H1 (cell line): ENCODE measurements at regions not wholly inside any gene's neighbourhood (a gene's known extent, or its start where the extent isn't known, plus 50 kb on each side); places are given as distances from the start of the nearest gene placed in this dataset.

Experiments used
- CTCF ChIA-PET: fragments of 300-600 bp; sonication (Branson Sonifier 250); formaldehyde crosslinking; loops from one replicate; lab custom pipeline; 2021; ENCODE audit not compliant: partially characterized antibody; lab: Charles Lee
- POLR2A ChIA-PET: fragments of 300-600 bp; sonication (Branson Sonifier 250); formaldehyde crosslinking; loops from one replicate; lab custom pipeline; 2021; ENCODE audit warnings: inconsistent platforms; ENCODE audit not compliant: partially characterized antibody; lab: Charles Lee
- DNase-seq, 2 experiments: peaks; one replicate each; pipeline versions ENCODE4 v3.0.0 to v3.0.0-alpha.2; 2010 to 2022; ENCODE audit warnings: low spot score in 2 of 2, low read depth in 1 of 2, mixed read lengths in 1 of 2
- FAIRE-seq: peaks from 2 replicates; lab custom pipeline; 2011; peaks lifted over from hg19 to GRCh38; lab: Jason Lieb, UNC
- H2AFZ ChIP-seq: 2 replicates; pipeline ENCODE4 v1.8.1; 2012; ENCODE audit warnings: low read length, inconsistent platforms
- H2AK5ac ChIP-seq: 2 replicates; pipeline ENCODE4 v1.6.1; 2013; ENCODE audit warnings: low read depth, low read length
- H2BK120ac ChIP-seq: replicated peaks from 2 replicates; pipeline ENCODE3; 2013; ENCODE audit warnings: low read depth, low read length, inconsistent platforms
- H2BK12ac ChIP-seq: 2 replicates; pipeline ENCODE4 v1.6.1; 2013; ENCODE audit warnings: low read depth, low read length
- H2BK15ac ChIP-seq: 2 replicates; pipeline ENCODE4 v1.6.1; 2013; ENCODE audit warnings: low read length
- H2BK20ac ChIP-seq: 2 replicates; pipeline ENCODE4 v1.6.1; 2013; ENCODE audit warnings: low read length
- H2BK5ac ChIP-seq: 2 replicates; pipeline ENCODE4 v1.6.1; 2013; ENCODE audit warnings: low read depth, low read length
- H3K14ac ChIP-seq: 2 replicates; pipeline ENCODE4 v1.6.1; 2013; ENCODE audit warnings: inconsistent platforms; ENCODE audit not compliant: insufficient read length
- H3K18ac ChIP-seq: 2 replicates; pipeline ENCODE4 v1.6.1; 2013; ENCODE audit warnings: low read length; ENCODE audit errors: extremely low read depth
- H3K23ac ChIP-seq: 2 replicates; pipeline ENCODE4 v1.6.1; 2013; ENCODE audit warnings: inconsistent platforms; ENCODE audit not compliant: insufficient read length
- H3K23me2 ChIP-seq: 2 replicates; pipeline ENCODE4 v1.6.1; 2013; ENCODE audit warnings: low read depth, low read length
- H3K27ac ChIP-seq: 2 replicates; pipeline ENCODE4 v1.6.1; 2011; ENCODE audit warnings: low read depth, low read length, inconsistent platforms
- H3K27me3 ChIP-seq, 4 experiments: replicated peaks in 1 of 4; 1 replicate in 1 of 4; 2 replicates in 3 of 4; pipeline versions ENCODE4 v1.6.1 to v1.8.1; 2011 to 2013; ENCODE audit warnings: low read length in 3 of 4, mild to moderate bottlenecking in 3 of 4, inconsistent platforms in 2 of 4, mixed read lengths in 2 of 4, moderate library complexity in 1 of 4; ENCODE audit not compliant: control insufficient read depth in 3 of 4, insufficient read depth in 3 of 4; ENCODE audit errors: extremely low read depth in 1 of 4
- H3K36me3 ChIP-seq, 4 experiments: 2 replicates each; pipeline versions ENCODE4 v1.6.1 to v1.8.1; 2011 to 2013; ENCODE audit warnings: mild to moderate bottlenecking in 4 of 4, low read length in 3 of 4, moderate library complexity in 2 of 4, control low read depth in 1 of 4, inconsistent platforms in 1 of 4; ENCODE audit not compliant: insufficient read depth in 4 of 4, control insufficient read depth in 2 of 4
- H3K4ac ChIP-seq: replicated peaks from 2 replicates; pipeline ENCODE3; 2013; ENCODE audit warnings: low read length, low read depth, mixed read lengths, inconsistent platforms; ENCODE audit not compliant: insufficient read length
- H3K4me1 ChIP-seq, 4 experiments: replicated peaks in 1 of 4; 1 replicate in 1 of 4; 2 replicates in 3 of 4; pipeline versions ENCODE4 v1.6.1 to v1.8.1; 2011 to 2013; ENCODE audit warnings: low read length in 3 of 4, inconsistent platforms in 2 of 4, mixed read lengths in 1 of 4; ENCODE audit not compliant: insufficient read depth in 4 of 4, control insufficient read depth in 3 of 4
- H3K4me2 ChIP-seq, 2 experiments: 2 replicates each; pipeline versions ENCODE4 v1.6.1 to v1.8.1; 2011 to 2013; ENCODE audit warnings: low read depth in 2 of 2, low read length in 2 of 2, control low read depth in 1 of 2, inconsistent platforms in 1 of 2, mild to moderate bottlenecking in 1 of 2; ENCODE audit not compliant: insufficient read depth in 1 of 2
- H3K4me3 ChIP-seq, 4 experiments: fragments of 200-600, 300-600 bp in 1 of 4; sonication (generic), shearing (Covaris generic), sonication (Bioruptor Twin) in 1 of 4; 2 replicates each; pipeline versions ENCODE4 v1.5.1 to v1.8.1; 2011 to 2016; ENCODE audit warnings: low read length in 4 of 4, low read depth in 3 of 4, control low read depth in 2 of 4, inconsistent platforms in 2 of 4, mild to moderate bottlenecking in 2 of 4, mixed read lengths in 1 of 4, moderate library complexity in 1 of 4; ENCODE audit not compliant: insufficient read depth in 2 of 4; ENCODE audit errors: extremely low read depth in 1 of 4
- H3K56ac ChIP-seq: replicated peaks from 2 replicates; pipeline ENCODE3; 2013; ENCODE audit warnings: low read depth, mild to moderate bottlenecking, mixed read lengths, low read length, inconsistent platforms; ENCODE audit not compliant: insufficient read length
- H3K79me1 ChIP-seq: 2 replicates; pipeline ENCODE4 v1.6.1; 2013; ENCODE audit warnings: low read depth, low read length, control low read depth
- H3K79me2 ChIP-seq, 2 experiments: 2 replicates each; pipeline versions ENCODE4 v1.6.1 to v1.8.1; 2012 to 2013; ENCODE audit warnings: low read length in 2 of 2, mild to moderate bottlenecking in 2 of 2, inconsistent platforms in 1 of 2; ENCODE audit not compliant: insufficient read depth in 2 of 2, control insufficient read depth in 1 of 2
- H3K9ac ChIP-seq, 4 experiments: replicated peaks in 1 of 4; 1 replicate in 1 of 4; 2 replicates in 3 of 4; pipeline versions ENCODE4 v1.6.1 to v1.8.1; 2011 to 2013; ENCODE audit warnings: low read depth in 3 of 4, low read length in 3 of 4, control low read depth in 2 of 4, mild to moderate bottlenecking in 2 of 4, moderate library complexity in 2 of 4, inconsistent platforms in 1 of 4; ENCODE audit errors: extremely low read depth in 1 of 4
- H3K9me3 ChIP-seq, 2 experiments: 2 replicates each; pipeline versions ENCODE4 v1.6.1 to v1.8.1; 2012 to 2013; ENCODE audit warnings: mild to moderate bottlenecking in 2 of 2, moderate library complexity in 2 of 2, control low read depth in 1 of 2, inconsistent platforms in 1 of 2, low read depth in 1 of 2, low read length in 1 of 2, mixed read lengths in 1 of 2; ENCODE audit not compliant: insufficient read depth in 2 of 2
- H4K20me1 ChIP-seq, 2 experiments: replicated peaks in 1 of 2; 2 replicates each; pipeline versions ENCODE3 to v1.8.1; 2011 to 2013; ENCODE audit warnings: inconsistent platforms in 2 of 2, low read length in 2 of 2, mild to moderate bottlenecking in 1 of 2; ENCODE audit not compliant: insufficient read depth in 2 of 2, control insufficient read depth in 1 of 2
- H4K5ac ChIP-seq: 2 replicates; pipeline ENCODE4 v1.6.1; 2013; ENCODE audit warnings: low read length, low read depth, mixed read lengths, inconsistent platforms; ENCODE audit not compliant: insufficient read length
- H4K8ac ChIP-seq: 2 replicates; pipeline ENCODE4 v1.8.0; 2013; ENCODE audit warnings: mild to moderate bottlenecking, moderate library complexity, low read length, inconsistent platforms; ENCODE audit not compliant: insufficient read depth; ENCODE audit errors: extremely low read depth
- H4K91ac ChIP-seq: replicated peaks from 2 replicates; pipeline ENCODE3; 2013; ENCODE audit warnings: low read length, mixed read lengths, inconsistent platforms; ENCODE audit not compliant: insufficient read length
- CBX8 ChIP-seq: fragments of 300-800, 300-1000 bp; sonication (generic); IDR thresholded peaks from 2 replicates; pipeline ENCODE4 v1.7.1; 2016; ENCODE audit warnings: low read depth, low read length, borderline replicate concordance
- CEBPB ChIP-seq: IDR thresholded peaks from 2 replicates; pipeline ENCODE4 v1.6.1; 2012; ENCODE audit warnings: low read depth, low read length
- CHD2 ChIP-seq: IDR thresholded peaks from 2 replicates; pipeline ENCODE4 v1.6.1; 2012; ENCODE audit warnings: low read length, improper control_type of control experiment
- FOSL1 ChIP-seq: IDR thresholded peaks from 2 replicates; pipeline ENCODE4 v1.6.1; 2011; ENCODE audit warnings: mild to moderate bottlenecking, low read depth, low read length, moderate library complexity; ENCODE audit not compliant: insufficient read depth
- GABPA ChIP-seq: IDR thresholded peaks from 2 replicates; pipeline ENCODE4 v1.6.1; 2011; ENCODE audit warnings: mild to moderate bottlenecking, low read length, moderate library complexity, borderline replicate concordance; ENCODE audit not compliant: insufficient read depth
- JUN ChIP-seq: IDR thresholded peaks from 2 replicates; pipeline ENCODE4 v1.6.1; 2011; ENCODE audit warnings: low read depth, mild to moderate bottlenecking, improper control_type of control experiment, low read length
- KDM1A ChIP-seq: fragments of 200-600, 300-600 bp; sonication (generic); IDR thresholded peaks from 2 replicates; pipeline ENCODE4 v1.7.1; 2016; ENCODE audit warnings: mild to moderate bottlenecking, low read length, borderline replicate concordance
- KDM4A ChIP-seq: IDR thresholded peaks from one replicate; pipeline ENCODE4 v1.7.1; 2012; ENCODE audit warnings: low read depth, mild to moderate bottlenecking, moderate library complexity, low read length, inconsistent platforms; ENCODE audit not compliant: severe bottlenecking
- PHF8 ChIP-seq: fragments of 200-600 bp; sonication (generic); conservative IDR thresholded peaks from 2 replicates; pipeline ENCODE4 v1.7.1; 2012; ENCODE audit warnings: low read depth, mild to moderate bottlenecking, inconsistent platforms, low read length, moderate library complexity
- POLR2AphosphoS5 ChIP-seq: IDR thresholded peaks from 2 replicates; pipeline ENCODE4 v1.6.1; 2011; ENCODE audit warnings: low read depth, low read length
- RAD21 ChIP-seq, 2 experiments: IDR thresholded peaks in 1 of 2; conservative IDR thresholded peaks in 1 of 2; 2 replicates each; pipeline ENCODE4 v1.6.1; 2011; ENCODE audit warnings: low read depth in 2 of 2, low read length in 2 of 2, improper control_type of control experiment in 1 of 2, inconsistent platforms in 1 of 2, mild to moderate bottlenecking in 1 of 2, moderate library complexity in 1 of 2
- RFX5 ChIP-seq: IDR thresholded peaks from 2 replicates; pipeline ENCODE4 v1.6.1; 2011; ENCODE audit warnings: low read depth, low read length, improper control_type of control experiment, borderline replicate concordance
- RXRA ChIP-seq: IDR thresholded peaks from 2 replicates; pipeline ENCODE4 v1.6.1; 2011; ENCODE audit warnings: low read depth, mild to moderate bottlenecking, low read length, moderate library complexity; ENCODE audit not compliant: insufficient read depth
- SP1 ChIP-seq: IDR thresholded peaks from 2 replicates; pipeline ENCODE4 v1.6.1; 2011; ENCODE audit warnings: low read depth, low read length
- SP2 ChIP-seq: IDR thresholded peaks from 2 replicates; pipeline ENCODE4 v1.6.1; 2012; ENCODE audit warnings: mild to moderate bottlenecking, low read length, inconsistent platforms
- ZNF274 ChIP-seq: IDR thresholded peaks from 2 replicates; pipeline ENCODE4 v1.7.0; 2012; ENCODE audit warnings: low read length, borderline replicate concordance; ENCODE audit errors: extremely low read depth
- WGBS, 2 experiments: shearing (Covaris generic) in 1 of 2; methylation state at CpG; one replicate each; pipeline versions ENCODE4 v1.1.6 to v1.1.7; 2013 to 2015; ENCODE audit warnings: low lambda C conversion rate in 2 of 2, mixed read lengths in 2 of 2, inconsistent platforms in 1 of 2, low coverage in 1 of 2, missing lambda C conversion rate in 1 of 2; ENCODE audit not compliant: insufficient replicate concordance in 2 of 2, insufficient coverage in 1 of 2, insufficient read length in 1 of 2; ENCODE audit errors: extremely low coverage in 1 of 2, missing lambda C conversion rate in 1 of 2; 5-methylcytosine and 5-hydroxymethylcytosine counted together

GRCh38 chrY:8393246-8393645 is 944.0 kb upstream of the TSPY4 start:
- no peak overlapping the region for H2BK20ac ChIP-seq
- no peaks in the 10 kb centered on the region for H3K79me1 ChIP-seq
- no peak overlapping the region for H2AFZ ChIP-seq
- no peak overlapping the region for H4K5ac ChIP-seq
- H3K4me2 ChIP-seq = no peak overlapping the region
- H3K27me3 ChIP-seq = no peaks in the 10 kb centered on the region
- no peak overlapping the region for H2BK120ac ChIP-seq
- H4K20me1 ChIP-seq = no peaks in the 10 kb centered on the region
- no peak overlapping the region for H2BK5ac ChIP-seq
- FAIRE-seq (no peak), DNase-seq (no peak)
- no peaks in the 10 kb centered on the region for H3K79me2 ChIP-seq
- 73% methylated on average over 3 of the region's 3 CpGs; no CpG with 5 or more reads in 1 of the 2 experiments for WGBS, 2 experiments
- H3K9me3 ChIP-seq = peaks cover 13 to 83% of the 10 kb centered on the region in 2 experiments; a peak in 2 of 4 replicates
- no peaks in the 10 kb centered on the region for H3K36me3 ChIP-seq
- H3K4me3 ChIP-seq = no peak overlapping the region
- H3K23ac ChIP-seq = no peak overlapping the region
- H2AK5ac ChIP-seq = no peak overlapping the region
- H3K27ac ChIP-seq = no peak overlapping the region
- no peak overlapping the region for H4K8ac ChIP-seq
- H3K18ac ChIP-seq = no peak overlapping the region
- no peaks in the 10 kb centered on the region for H3K23me2 ChIP-seq
- no peak overlapping the region for H3K14ac ChIP-seq
- H3K56ac ChIP-seq = no peak overlapping the region
- CTCF ChIA-PET = no interaction called here
- H3K4me1 ChIP-seq = no peaks in the 10 kb centered on the region
- no peak overlapping the region for H4K91ac ChIP-seq
- no peak overlapping the region for H2BK12ac ChIP-seq
- H2BK15ac ChIP-seq = no peak overlapping the region
- no peak overlapping the region for H3K4ac ChIP-seq
- POLR2A ChIA-PET = no interaction called here
- H3K9ac ChIP-seq = no peak overlapping the region
- TF ChIP-seq SP2 (no peak), RXRA (no peak), GABPA (no peak), FOSL1 (no peak), RAD21 (IDR thresholded peaks at IDR 0.05 in 1 of 2, conservative IDR thresholded peaks at IDR 0.05 in 1 of 2; ENCODE audit: low read depth in 2 of 2, low read length in 2 of 2) (no peak), CEBPB (no peak), ZNF274 (no peak), JUN (no peak), RFX5 (no peak), KDM1A (no peak), KDM4A (no peak), POLR2AphosphoS5 (no peak), SP1 (no peak), CBX8 (no peak), PHF8 (no peak), CHD2 (no peak)
